GM18517 (cell line): ENCODE measurements at regions not wholly inside any gene's neighbourhood (a gene's known extent, or its start where the extent isn't known, plus 50 kb on each side); places are given as distances from the start of the nearest gene placed in this dataset.

Experiments
- ATAC-seq: cut with Tn5 transposase; IDR thresholded peaks from one replicate; pipeline ENCODE4 v1.9.1; 2021; ENCODE audit warnings: mild to moderate bottlenecking, moderate library complexity; ENCODE audit not compliant: unreplicated experiment

DNA sequence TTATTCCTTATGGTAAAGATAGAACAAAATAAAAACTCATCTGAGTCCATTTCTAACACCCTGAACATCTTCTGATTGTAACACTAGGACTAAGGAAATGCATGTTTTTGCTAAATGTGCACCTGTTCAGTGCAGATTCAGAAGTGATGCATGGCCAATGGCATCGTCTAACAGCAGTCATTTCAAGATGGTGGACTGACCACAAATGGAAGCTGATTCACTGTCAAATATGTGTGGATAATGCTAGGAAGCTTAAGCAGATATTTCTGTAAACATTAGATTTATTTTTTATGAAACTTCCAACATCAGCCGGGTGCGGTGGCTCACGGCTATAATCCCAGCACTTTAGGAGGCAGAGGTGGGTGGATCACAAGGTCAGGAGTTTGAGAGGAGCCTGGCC, 394.8 kb downstream of the SAMD5 start:
- ATAC-seq = no peak

GRCh38 chr6:147903931-147904330, 395.4 kb downstream of the SAMD5 start:
- ATAC-seq = no peak

GRCh38 chr6:147904416-147904815, 395.9 kb downstream of the SAMD5 start:
- ATAC-seq = no peak

- no peak for ATAC-seq
Observed at GRCh38 chr6:147905711-147906110, 397.2 kb downstream of the SAMD5 start.

GRCh38 chr6:147906361-147906760, 397.9 kb downstream of the SAMD5 start:
- no peak for ATAC-seq

DNA sequence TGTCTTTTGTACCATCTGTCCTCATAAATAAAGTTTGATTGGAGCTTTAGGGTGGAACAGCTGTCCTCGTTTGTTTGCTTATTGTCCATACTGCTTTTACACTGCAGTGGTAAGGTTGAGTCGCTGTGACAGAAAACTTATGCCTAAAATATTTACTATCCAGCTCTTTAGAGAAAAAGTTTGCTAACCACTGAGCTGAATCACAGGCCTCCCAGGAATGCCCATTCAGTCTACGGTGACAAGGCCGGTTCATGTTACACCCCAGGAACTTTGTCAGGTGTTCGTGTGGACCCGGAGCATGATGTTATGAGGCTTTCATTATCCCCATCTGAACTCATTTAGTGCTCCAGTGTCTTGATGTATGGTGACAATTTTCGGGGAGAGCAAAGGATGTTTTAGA, 401.1 kb downstream of the SAMD5 start:
- no peak for ATAC-seq

DNA sequence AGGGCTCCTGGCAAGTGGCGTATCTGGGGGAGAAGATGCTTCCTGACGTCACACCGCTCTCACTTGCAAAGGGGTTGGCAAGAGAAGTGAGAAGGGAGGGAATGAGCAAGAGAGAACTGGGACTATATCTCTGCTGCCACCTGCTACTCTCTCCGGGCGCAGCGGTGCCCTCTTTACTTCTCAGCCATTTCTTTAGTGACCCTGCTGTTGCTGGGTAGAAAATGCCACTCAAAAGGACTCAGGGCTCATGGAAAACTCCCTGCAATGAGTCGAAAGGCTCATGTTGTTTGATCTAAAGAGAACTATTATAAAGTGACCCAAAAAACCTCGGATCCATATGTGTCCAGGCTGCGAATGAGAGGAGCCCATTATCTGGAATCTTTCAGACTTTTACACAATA, 401.8 kb downstream of the SAMD5 start:
- ATAC-seq = no peak

DNA sequence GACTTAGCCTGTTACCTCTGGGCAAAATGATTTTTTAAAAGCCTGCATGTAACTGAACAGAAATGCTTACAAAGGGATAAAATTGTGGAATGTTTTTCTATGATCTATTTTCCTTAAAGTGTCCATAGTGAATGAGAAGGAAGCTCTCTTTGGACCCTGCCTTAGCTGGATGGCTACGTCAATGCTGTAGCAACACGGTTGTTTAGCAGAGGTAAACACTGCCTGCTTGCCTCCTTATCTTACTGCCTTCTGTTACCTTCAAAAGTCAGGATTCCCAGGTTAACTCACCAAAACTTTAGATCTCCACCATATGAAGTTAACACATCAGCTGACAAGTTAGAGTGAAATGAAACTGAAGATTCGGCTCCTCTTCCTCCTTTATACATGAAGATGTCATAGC, 402.6 kb downstream of the SAMD5 start:
- ATAC-seq = no peak

- no peak for ATAC-seq
Observed at GRCh38 chr6:147911686-147912085, 403.2 kb downstream of the SAMD5 start.

- no peak for ATAC-seq
Observed at GRCh38 chr6:147922799-147923198, 414.3 kb downstream of the SAMD5 start.

GRCh38 chr6:147924598-147924997, 416.1 kb downstream of the SAMD5 start:
- ATAC-seq = no peak

DNA sequence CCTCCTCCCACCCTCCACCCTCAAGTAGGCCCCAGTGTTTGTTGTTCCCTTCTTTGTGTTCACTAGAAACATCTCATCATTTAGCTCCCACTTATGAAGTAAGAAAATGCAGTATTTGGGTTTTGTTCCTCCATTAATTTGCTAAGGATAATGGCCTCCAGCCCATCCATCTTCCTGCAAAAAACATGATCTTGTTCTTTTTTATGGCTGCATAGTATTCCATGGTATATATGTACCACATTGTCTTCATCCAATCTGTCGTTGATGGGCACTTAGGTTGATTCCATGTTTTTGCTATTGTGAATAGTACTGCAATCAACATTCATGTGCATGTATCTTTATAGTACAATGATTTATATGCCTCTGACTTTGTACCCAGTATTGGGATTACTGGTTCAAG, 416.8 kb upstream of the SASH1 start:
- ATAC-seq = no peak

DNA sequence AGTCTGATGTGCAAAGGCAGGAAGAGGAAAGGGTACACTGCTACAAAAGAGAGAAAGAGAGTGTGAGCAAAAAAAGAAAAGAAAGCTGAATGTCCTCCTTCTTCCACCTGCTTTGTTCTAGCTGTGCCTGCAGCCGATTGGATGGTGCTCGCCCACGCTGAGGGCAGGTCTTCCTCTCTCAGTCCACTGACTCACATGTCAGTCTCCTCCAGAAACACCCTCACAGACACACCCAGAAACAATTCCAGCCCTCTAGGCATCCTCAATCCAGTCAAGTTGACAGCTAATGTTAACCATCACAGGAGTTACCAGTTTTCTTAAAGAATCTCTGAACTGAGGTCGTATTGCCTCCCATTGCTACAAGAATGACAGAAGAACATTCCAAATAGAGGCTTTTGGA, 411.9 kb upstream of the SASH1 start:
- ATAC-seq = no peak

- no peak for ATAC-seq
Observed at GRCh38 chr6:147933224-147933623, 409.4 kb upstream of the SASH1 start.

- no peak for ATAC-seq
Observed at GRCh38 chr6:147935656-147936055, 407.0 kb upstream of the SASH1 start.

DNA sequence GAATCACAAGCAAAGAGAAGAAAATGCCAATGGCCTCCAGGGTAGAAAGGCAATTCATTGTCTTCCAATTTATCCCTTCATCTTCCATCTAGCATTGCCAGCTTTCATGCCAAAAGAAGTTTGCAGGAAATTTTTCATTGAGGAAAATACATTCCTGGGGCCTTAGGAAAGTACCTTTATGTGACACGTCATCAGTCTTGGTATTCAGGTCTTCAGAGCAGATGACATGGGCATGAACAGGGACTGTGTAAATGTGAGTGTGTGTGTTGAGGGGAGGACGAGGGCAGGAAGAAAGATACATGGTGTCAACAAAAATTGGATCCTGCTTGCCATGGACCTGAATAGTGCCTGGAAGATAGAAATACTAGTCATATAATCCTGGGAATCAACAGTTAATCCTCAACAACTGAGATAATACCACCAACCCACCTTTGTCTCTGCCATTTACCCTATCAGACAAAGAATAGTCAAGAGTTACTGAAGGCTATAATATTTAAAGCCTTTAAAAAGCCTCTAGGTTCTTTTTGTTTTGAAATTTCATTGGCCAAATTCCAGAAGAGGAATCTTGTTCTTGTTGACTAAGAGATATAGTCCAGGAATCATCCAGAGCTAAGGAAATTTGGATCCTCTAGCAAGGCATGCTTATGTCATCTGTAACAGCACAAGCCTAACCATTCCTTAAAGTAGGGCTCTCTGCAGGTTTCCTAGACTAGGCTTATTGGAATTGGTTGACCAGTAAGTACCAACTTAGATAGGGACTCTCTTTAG, 405.8 kb upstream of the SASH1 start:
- ATAC-seq = no peak

- ATAC-seq = no peak
Observed at GRCh38 chr6:147941143-147941542, 401.5 kb upstream of the SASH1 start.

DNA sequence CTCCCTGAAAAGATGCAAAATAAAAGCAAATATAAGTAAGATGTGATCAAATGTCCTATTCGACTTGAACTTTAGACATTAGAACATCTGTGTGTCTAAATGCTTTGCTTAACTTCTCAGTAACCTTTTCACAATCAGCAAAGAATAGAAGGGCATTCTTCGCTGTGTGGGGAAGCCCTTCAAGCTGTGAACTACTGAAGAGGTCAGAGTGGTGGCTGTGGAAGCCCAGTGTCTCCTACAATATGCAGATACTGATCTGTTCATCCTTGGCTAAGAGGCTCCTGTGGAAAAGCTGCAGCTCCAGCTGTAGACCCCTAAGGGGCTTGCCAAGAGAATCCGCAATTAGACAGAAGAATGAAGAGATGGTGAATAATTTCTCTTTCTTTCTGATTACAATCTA, 400.3 kb upstream of the SASH1 start:
- ATAC-seq = no peak

GRCh38 chr6:147944122-147944521, 398.5 kb upstream of the SASH1 start:
- no peak for ATAC-seq

DNA sequence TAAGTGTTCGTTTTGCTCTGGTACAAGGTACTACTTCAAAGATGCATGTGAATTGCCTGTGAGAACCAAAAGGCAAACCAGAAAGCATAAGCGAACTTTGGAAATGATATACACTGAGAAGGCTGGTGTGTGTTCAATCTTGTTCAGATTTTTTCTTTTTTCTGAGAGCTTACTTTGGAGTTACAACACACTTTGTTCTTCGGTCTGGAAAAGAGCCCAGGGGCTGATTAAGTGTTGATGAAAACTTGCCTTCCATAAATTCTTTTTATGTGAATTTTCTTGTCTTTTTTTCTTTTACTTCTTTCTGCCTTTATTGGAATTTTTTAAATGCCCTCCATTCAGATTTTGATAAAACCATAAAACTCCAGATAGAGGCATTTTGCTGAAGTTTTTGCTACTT, 395.1 kb upstream of the SASH1 start:
- ATAC-seq = no peak

GRCh38 chr6:147949981-147950622, 392.5 kb upstream of the SASH1 start:
- no peak for ATAC-seq

- ATAC-seq = no peak
Observed at GRCh38 chr6:147950623-147950987, 392.0 kb upstream of the SASH1 start.

DNA sequence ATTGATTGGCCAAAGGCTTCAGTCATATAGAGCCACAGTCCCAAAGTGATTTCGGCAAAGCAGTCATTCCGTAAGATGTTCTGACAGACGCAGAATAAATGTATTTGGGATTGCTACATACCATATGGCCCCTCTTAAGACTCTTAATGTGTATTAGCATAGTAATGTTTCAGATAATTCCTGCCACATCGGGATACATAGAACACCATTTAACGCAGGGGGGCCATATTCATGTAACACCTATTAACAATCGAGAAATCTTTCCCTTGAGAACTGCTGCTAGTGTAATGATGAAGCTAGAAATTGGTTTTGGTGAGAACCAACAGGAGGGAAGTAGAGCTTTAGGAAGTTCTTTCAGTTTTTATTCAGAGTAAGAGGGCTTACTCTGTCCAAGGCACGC, 390.9 kb upstream of the SASH1 start:
- no peak for ATAC-seq
